GM21619 (cell line): ENCODE measurements at regions not wholly inside any gene's neighbourhood (a gene's known extent, or its start where the extent isn't known, plus 50 kb on each side); places are given as distances from the start of the nearest gene placed in this dataset.
"Not testable (repeated sequence)": the region's sequence is repeated elsewhere in the genome, so short reads cannot be mapped to it uniquely, and the experiment has no call there.

Source experiments
- ATAC-seq: cut with Tn5 transposase; IDR thresholded peaks from one replicate; pipeline ENCODE4 v1.9.1; 2021; ENCODE audit not compliant: unreplicated experiment

DNA sequence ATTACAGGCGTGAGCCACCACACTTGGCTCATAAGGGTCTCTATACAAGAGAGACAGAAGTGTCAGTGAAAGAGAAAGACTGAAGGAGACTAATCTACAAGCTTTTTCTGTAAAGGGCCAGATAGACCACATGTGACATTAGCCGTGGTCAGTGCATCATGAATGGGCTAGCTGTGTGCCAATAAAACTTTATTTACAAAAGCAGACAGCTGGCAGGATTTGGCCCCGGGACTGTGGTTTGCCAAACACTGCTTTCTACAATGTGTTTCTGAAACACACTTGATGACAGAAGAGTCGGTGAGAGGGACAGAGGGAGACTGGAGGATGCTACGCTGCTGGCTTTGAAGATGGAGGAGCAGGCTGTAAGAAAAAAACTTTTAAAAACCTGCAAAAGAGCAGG, 285.4 kb downstream of the TFAP2C start:
- no peak for ATAC-seq

DNA sequence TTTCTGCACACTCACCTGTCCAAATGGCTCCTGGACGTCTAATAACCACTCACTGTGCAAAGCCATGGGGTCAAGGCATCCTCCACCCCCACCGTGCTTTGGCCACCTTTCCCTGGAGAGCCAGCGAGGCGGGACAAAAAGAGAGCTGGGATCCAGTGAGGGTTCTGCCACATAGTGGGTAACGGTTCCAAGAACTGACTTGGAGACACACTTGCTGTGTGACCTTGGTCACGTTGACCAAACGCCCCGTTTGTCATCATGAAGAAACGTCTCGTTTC, 287.2 kb downstream of the TFAP2C start:
- no peak for ATAC-seq

DNA sequence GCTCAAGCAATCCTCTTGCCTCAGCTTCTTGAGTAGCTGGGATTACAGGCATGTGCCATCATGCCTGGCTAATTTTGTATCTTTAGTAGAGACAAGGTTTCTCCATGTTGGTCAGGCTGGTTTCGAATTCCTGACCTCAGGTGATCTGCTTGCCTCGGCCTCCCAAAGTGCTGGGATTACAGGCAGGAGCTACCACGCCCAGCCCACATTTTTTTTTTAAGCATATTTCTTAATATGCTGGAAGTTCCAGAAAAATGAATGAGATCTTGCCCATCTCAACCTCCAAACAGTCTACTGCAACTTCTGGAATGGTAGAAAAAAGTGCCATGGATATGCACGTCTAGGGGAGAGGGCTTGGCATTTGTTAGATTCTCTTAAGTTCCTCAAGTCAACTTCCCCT, 290.9 kb downstream of the TFAP2C start:
- not testable (repeated sequence) for ATAC-seq

DNA sequence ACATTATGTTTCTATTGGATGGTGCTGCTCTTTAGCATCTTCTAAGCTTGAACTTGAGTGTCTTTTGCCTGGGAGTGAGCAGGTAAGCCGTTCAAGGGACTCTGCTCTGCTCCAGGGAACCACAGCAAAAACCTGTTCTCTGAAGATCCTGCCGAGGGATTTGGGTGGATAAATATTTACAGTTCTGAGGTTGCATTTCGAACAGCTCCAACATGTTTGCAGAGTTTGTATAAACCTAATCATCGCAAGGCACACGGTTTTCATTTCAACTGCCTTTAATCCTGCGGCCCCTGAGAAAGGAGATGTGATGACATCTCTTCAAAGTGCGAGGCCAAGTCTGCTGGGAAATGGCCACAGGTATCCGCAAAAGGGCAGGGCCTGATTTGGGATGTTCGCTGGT, 293.4 kb downstream of the TFAP2C start:
- no peak for ATAC-seq

DNA sequence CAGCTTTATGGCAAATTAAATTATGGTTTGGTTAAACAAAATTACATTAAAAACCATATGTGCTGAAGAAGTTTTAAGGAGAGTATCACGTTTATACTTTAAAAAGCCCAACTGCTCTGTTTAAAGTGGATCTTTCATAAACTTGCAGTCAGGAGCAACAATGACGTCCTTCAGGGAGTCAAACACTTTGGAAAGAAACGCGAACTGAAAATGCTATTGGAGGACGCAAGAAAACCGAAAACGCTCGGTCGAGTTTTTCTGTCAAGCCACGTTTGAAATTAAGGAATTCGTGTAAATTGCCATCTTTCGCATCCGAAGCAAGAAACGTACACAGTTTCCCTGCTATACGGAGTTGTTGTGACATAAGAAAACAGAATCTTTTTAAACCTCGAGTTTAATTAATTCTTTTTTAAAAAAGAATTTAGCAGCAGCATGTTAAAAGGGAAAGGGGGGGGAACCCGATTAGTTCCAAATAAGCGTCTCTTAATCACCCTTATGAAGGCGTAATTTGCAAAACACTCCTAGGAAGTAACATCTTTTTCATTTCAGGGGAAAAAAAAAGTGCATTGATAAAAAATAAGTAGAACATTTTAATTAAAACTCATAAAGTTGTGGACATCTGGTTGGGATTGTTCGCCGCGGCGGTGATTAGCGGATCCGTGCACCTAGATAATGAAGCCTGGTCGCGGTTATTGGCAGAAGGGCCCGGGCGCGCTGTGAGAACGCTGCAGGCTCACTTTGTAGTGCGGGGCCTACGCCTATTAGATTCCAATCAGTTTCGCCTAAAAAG, 295.4 kb downstream of the TFAP2C start:
- ATAC-seq = no peak

DNA sequence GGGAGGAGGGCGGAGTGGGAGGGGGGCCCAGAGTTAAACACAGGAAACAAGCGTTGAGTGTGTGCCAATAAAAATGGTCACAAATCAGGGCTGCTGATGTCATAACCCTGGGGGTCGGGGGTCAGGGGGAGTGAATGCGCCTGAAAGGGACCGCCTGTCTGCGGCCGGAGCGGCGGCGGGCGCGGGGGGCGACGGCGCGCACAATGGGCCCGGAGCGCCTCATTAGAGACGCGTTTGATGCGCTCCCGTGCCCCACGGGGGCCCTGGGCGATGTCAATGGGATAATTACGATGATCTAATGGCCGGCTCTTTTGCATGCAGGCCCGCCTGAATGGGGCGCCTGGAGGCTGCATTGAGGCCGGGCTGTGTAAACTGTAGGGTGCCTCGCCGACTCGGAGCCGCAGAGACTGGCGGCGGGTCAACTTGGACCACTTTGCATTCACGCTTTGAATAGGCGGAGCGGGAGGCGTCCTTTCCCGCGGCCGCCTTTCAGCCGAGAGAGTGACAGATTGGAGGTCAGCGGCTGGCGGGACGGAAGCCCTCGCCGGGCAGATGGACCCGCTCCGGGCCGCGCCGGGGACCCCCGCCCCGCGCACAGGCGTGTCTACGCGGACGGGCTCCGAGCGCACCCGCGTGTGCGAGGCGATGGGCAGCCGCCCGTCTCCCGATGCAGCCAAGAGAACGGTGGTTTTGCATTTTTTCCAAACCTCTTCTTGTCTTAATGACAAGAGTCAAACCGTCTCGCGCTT, 296.1 kb downstream of the TFAP2C start:
- no peak for ATAC-seq

DNA sequence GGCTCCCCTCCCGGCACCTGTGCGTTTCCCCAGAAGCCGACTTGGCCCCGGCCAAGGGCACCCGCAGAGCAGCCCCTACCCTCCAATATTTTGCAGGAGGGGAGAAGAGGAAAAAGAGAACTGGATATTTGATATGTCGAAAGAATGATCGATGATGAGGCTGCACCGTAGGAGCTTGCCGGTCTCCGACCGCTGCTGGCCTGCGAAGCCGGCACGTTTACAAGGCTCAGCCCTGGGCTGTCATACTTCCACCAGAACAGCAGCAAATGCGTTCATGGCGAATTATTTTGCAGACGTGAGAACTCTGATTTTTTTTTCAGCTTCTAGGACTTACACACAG, 296.7 kb downstream of the TFAP2C start:
- ATAC-seq = no peak

DNA sequence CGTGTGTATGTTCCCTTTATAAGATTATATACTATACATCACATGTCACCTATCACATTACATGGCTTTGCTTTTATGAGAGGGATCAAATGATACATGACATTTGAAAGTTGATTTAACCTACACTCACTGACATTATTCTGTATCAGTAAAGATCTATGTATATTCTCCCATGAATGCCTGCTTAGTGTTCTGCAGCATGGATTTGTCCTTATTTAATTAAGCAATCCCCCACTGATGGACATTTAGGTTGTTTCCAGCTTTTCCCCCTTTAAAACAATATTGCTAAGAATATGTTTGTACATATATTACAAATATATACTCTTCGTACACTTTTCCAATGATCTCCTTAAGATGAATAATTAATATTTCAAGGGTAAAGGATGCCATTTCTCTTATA, 297.4 kb downstream of the TFAP2C start:
- no peak for ATAC-seq

DNA sequence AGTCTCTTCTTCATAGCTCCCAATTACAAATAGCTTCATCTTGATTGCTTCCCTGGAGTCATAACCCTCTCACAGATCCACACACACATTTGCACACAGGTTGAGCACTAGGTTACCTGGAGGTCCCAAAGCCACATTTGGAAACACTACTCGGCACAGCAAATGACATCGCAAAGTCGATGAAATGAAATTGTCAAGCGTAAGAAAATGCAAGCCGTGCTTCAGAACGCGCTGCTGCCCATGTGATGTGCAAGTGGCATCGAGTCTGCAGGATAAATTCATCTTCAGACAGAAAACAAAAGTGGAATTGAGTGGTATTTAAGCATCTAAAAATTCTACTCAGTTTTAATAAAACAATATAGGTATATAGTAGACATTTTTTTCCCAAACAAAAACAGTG, 298.0 kb downstream of the TFAP2C start:
- no peak for ATAC-seq

DNA sequence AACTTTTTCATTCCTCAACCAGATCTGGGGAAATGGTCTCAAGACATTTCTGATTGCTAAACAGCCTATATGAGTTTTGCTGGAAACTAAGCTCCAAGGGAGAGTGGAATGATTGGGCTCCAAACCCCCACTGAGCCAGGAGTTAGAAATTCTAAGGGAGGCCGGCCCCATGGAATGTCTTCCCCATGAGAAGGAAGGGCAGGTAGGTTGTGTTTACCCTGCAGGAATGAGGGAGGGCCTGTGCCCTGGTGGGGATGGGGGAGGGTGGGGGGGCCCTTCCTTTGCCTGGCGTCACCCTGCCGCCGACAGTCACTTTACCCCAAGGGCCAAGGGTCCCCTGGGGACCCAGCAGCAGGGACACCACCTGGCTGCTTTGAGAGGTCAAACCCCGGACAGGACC, 298.9 kb downstream of the TFAP2C start:
- ATAC-seq = no peak

DNA sequence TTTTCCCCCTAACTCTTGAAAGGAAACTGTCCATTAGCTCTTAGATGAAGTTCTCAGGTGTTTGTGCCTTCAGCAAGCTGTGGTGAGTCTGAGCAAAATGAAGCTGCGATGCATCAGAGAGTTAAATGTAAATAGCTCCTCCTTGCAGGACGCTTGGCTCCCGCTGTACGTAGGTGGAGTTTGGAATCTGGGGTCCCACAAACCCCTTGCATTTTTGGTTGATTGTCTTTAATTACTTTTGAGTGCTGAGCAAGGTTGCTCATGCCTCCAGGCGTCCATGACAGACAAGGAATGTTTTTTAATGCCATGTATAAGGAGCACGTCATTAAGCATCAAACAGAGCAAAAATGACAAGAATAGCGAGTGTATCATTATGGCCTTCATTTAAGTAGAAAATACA, 300.5 kb downstream of the TFAP2C start:
- no peak for ATAC-seq

DNA sequence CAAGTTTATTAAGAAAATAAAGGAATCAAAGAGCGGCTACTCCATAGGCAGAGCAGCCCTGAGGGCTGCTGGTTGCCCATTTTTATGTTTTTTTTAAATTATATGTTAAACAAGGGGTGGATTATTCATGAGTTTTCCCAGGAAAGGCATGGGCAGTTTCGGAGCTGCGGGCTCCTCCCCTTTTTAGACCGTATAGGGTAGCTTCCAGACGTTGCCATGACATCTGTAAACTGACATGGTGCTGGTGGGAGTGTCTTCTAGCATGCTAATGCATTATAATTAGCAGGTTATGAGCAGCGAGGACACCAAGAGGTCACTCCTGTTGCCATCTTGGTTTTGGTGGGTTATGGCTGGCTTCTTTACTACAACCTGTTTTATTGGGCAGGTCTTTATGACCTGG, 301.8 kb downstream of the TFAP2C start:
- no peak for ATAC-seq

DNA sequence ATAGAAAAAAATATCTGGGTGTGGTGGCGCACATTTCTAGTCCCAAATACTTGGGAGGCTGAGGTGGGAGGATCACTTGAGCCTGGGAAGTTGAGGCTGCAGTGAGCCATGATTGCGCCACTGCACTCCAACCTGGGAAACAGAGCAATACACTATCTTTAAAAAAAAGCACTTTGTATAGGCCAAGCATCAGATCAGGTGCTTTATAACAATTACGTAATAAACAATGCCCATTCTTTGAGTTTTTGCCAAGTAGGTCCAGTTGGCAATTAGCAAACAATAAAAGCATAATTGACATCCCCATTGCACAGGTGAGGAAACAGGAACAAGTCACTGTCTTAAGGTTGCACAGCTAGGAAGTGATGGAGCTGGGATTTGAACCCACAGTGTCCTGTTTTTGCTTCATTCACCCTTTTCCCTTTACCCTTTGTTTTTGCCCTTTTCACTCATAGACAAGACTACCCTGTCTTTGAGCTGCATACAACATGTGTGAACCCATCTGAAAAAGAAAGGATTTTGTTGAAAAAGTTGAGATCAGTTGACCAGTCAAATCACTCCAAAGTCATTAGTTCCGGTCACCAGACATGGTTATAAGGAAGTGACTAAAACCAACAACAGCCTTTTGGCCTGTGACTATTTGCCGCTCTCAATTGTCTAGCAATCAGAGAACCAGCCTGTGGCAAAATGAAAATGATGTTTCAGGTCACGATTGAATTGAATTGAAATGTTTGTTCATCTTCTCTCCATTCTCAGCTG, 303.6 kb downstream of the TFAP2C start:
- no peak for ATAC-seq

DNA sequence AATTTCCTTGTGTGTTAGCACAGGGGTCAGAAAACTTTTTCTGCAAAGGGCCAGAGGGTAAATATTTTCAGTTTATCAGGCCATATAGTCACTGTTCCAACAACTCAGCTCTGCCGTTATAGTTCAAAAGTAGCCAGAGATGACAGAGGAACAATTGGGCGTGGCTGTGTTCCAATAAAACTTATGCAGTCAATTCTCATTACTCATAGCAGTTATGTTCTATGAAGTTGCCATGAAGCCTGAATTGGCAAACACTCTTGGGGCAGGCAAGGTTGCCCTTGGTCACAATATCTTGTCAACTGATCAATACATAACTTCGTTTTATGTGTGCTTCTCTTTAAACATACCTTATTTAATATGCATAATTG, 304.2 kb downstream of the TFAP2C start:
- no peak for ATAC-seq

DNA sequence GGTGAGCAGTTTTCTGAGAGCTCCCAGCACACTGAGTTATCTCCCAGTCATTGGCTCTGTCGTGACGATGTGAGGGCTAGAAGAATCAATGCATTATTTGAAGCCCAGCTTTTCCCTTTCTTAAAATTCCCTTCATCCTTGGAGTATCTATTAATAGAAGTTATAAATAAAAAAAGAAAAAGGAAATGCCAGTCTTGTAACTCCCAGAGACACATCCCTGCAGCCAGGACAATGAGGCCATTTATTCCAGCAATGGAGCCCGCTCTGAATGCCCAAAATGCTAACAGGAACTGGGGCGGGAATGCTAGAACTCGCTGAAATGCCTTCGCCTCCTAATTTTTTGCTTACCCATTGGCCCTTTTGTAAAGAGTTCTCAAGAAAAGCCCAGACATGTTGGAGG, 305.8 kb downstream of the TFAP2C start:
- ATAC-seq = no peak

DNA sequence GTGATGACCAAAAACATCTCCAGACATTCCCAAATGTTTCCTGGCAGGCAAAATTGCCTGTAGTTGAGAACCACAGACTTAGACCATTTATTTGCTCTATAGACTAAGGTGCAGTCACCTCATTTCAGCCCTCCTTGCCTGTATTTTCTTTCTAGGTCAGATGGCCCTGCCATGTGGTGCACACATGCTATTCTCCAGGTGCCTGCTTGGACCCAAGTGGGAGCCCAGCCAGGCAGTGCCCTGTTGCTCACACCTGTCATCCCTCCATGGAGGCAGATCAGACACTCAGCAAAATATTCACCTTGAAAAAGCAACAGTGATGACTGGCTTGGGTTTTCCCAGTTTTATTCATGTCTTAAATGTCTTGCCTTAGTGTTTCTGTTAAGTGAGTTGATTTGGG, 311.4 kb downstream of the TFAP2C start:
- ATAC-seq = no peak

DNA sequence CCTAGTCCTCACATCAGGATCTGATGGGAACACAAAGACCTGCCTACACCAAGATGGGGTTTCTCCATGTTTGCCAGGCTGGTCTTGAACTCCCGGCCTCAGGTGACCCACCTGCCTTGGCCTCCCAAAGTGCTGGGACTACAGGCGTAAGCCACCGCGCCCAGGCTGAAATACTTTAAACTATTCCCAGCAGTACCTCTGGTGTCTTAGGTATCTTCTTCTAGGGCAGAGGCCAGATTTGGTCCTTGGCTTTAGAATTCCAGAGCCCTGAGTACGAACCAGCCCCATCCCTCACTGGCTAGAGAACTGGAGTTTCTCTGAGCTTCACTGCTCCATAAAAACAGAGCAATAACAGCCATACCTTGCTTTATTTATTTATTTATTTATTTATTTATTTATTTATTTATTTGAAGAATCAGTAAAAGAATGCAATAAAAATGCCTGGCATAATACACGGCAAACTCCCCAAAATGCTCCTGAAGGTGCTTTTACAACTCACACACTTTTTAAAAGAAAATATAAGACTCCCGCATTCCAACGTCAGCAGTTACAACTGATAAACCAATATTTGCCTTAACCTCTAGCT, 312.1 kb downstream of the TFAP2C start:
- ATAC-seq = no peak

DNA sequence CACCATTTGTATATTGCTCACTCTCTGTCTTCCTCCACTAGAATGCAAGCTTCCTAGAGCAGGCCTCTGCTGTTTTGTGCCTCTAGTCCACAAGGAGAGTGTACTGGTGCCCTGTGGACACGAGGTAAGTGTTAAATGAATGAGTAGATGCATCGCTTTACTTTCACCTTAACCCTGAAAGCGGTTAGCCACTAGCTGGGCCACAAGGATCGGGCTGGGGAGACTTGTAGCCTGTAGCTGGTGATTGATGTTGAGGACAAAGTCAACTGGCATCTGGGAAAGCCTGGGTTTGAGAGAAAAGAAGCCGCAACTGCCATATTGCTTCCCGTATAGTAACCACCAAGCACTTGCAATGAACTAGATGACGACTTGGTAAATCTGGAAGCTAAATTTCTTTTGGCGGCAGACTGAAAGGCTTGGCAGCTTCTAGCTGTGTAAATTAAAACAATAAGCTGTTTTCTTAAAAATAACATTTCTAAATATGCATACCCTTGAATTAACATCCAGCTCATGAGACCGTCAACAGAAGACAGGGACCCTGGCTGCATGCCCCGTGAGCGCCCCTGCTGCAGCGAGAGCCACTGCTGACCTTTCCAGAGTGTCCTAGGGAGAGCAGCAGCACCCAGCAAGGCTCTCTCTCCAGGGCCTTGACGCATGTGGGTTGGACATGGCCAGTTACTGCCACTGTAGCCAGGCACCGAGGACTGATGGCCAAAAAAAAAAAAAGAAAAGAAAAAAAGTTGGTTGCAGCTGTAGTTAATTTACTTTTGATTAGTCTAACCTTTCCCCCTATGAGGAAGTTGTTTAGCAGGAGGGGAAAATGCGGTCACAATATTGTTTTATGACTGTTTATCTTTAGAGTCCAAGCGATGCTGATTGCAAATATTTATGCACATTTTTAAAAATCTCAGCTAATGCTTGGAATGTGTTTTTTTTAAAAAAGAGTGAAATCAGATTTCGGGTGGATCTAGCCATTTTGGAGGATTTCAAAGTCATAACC, 315.1 kb downstream of the TFAP2C start:
- ATAC-seq = no peak

DNA sequence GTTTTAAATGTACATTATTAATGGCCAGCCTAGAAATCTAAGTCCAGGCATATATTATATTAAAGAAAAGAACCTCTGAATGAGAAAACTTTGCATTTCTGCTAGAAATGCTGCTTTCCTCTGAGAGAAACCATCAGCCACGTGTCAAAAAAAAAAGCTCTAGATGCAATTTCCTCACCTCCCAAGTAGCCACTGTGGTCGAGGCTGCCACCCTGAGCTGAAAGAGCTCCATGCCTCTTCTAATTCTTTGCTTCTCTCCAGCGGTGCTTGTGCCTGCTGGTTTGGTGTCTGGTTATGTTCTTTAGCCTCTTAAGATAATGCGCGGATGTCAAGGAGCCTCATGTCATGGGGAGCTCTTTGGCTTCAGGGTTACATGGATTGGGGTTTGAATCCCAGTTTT, 316.0 kb downstream of the TFAP2C start:
- no peak for ATAC-seq

DNA sequence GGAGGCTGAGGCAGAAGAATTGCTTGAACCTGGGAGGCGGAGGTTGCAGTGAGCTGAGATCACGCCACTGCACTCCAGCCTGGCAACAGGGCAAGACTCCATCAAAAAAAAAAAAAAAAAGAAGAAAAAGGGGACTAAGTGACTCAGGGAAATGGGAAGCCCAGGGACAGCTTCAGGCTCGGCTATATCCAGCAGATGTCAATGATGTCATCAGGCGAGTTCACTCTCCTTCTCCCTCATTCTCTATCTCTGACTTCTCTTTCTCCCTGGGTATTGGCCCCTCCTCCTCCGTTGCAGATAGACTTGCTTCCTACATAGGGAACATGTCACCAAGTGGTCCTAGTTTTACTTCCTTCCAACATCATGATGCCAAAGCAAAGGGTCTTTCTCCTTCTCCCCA, 316.8 kb downstream of the TFAP2C start:
- no peak for ATAC-seq

DNA sequence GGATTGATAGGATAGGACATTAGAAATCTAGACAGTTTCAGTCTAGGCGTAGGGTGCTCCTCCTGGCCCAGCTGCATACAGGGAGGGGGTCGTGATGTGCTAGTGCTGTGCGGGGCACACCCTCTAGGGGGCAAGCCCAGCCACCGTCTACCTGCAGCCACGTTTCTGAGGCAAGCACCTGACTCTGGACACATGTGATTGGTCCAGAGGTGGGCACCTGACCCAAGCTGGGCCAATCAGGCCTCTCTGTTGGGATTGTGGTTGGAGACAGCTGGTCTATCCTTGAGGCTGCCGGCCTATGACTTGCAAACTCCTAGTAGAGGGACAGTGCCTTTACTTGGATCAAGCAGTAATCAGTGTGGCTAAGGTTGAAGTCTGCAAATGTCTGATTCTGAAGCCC, 317.1 kb downstream of the BMP7 start:
- ATAC-seq = no peak
